Transverse colon (tissue), 4 donors: ENCODE measurements at regions not wholly inside any gene's neighbourhood (a gene's known extent, or its start where the extent isn't known, plus 50 kb on each side); places are given as distances from the start of the nearest gene placed in this dataset.
A peak's percentile ranks its signal among the peaks of the same experiment; 100 is the strongest.

ENCODE experiments used
- POLR2A ChIP-seq: fragments of 450-650 bp; IDR thresholded peaks from one replicate; pipeline ENCODE4 v1.6.1; 2016; ENCODE audit warnings: antibody characterized with exemption, mild to moderate bottlenecking, moderate library complexity
- POLR2AphosphoS5 ChIP-seq, 3 donors: sonication (generic); formaldehyde crosslinking; IDR thresholded peaks; one replicate each; pipeline ENCODE4 v1.6.1; 2016; ENCODE audit warnings: antibody characterized with exemption in 3 of 3
- TF ChIP-seq, protein P1 (sequence below), 5 experiments: fragments of 200-600 bp in 3 of 5; fragments of 450-650 bp in 2 of 5; sonication (generic) in 3 of 5; IDR thresholded peaks; 1 replicate in 2 of 5; 2 replicates in 3 of 5; pipeline ENCODE4 v1.5.1; 2016 to 2017; ENCODE audit warnings: antibody characterized with exemption in 5 of 5, inconsistent platforms in 3 of 5, mild to moderate bottlenecking in 2 of 5, moderate library complexity in 1 of 5

DNA sequence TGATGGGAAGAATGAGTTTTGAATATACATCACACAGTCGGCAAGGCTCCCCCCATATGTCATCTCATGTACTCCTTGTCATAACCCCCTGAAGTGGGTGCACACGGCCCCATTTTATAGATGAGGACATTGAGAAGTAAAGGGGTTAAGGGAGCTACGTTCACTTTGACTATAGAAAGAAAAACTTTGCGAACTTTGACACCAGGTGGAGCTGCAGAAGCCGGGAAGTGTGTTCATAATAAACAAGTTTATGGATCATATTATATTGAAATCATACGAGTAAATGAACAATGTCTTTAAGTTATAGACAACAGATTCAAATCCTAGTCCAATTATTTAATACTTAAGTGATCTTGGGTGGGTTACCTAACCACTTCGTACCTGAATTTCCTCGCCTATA, 203.8 kb upstream of the PITX2 start:
- TF ChIP-seq, protein P1, sequence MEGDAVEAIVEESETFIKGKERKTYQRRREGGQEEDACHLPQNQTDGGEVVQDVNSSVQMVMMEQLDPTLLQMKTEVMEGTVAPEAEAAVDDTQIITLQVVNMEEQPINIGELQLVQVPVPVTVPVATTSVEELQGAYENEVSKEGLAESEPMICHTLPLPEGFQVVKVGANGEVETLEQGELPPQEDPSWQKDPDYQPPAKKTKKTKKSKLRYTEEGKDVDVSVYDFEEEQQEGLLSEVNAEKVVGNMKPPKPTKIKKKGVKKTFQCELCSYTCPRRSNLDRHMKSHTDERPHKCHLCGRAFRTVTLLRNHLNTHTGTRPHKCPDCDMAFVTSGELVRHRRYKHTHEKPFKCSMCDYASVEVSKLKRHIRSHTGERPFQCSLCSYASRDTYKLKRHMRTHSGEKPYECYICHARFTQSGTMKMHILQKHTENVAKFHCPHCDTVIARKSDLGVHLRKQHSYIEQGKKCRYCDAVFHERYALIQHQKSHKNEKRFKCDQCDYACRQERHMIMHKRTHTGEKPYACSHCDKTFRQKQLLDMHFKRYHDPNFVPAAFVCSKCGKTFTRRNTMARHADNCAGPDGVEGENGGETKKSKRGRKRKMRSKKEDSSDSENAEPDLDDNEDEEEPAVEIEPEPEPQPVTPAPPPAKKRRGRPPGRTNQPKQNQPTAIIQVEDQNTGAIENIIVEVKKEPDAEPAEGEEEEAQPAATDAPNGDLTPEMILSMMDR (IDR thresholded peaks at IDR 0.05) = peak in 2 of 5 experiments; percentile 4 to 45
- no peak for TF ChIP-seq POLR2A
- no peak for TF ChIP-seq POLR2AphosphoS5 (IDR thresholded peaks at IDR 0.05)
